Naive B cell (primary cell): ENCODE measurements at regions not wholly inside any gene's neighbourhood (a gene's known extent, or its start where the extent isn't known, plus 50 kb on each side); places are given as distances from the start of the nearest gene placed in this dataset.
A peak's percentile ranks its signal among the peaks of the same experiment; 100 is the strongest.

Experiments used
- ATAC-seq, 2 donors: fragments of 150-1000 bp; cut with Tn5 transposase; 2 replicates each; pipeline ENCODE4 v1.10.0; 2021; ENCODE audit warnings: low read depth in 2 of 2, mild to moderate bottlenecking in 2 of 2, moderate library complexity in 2 of 2
- DNase-seq: peaks from one replicate; pipeline ENCODE4 v3.0.0; 2022
- H3K27ac Mint-ChIP-seq, 6 donors: one replicate each; pipeline ENCODE4 v1.8.0; 2020 to 2022; ENCODE audit warnings: mild to moderate bottlenecking in 6 of 6, mixed read lengths in 6 of 6, moderate library complexity in 5 of 6, inconsistent platforms in 2 of 6
- H3K27me3 Mint-ChIP-seq, 3 donors: one replicate each; pipeline ENCODE4 v1.8.0; 2021 to 2022; ENCODE audit warnings: mixed read lengths in 3 of 3, mild to moderate bottlenecking in 1 of 3
- H3K36me3 Mint-ChIP-seq, 2 donors: one replicate each; pipeline ENCODE4 v1.8.0; 2020 to 2022; ENCODE audit warnings: mixed read lengths in 2 of 2, inconsistent platforms in 1 of 2, mild to moderate bottlenecking in 1 of 2
- H3K4me1 Mint-ChIP-seq, 3 donors: one replicate each; pipeline ENCODE4 v1.8.0; 2020 to 2022; ENCODE audit warnings: mixed read lengths in 3 of 3, inconsistent platforms in 1 of 3, mild to moderate bottlenecking in 1 of 3, moderate library complexity in 1 of 3
- H3K4me3 Mint-ChIP-seq, 8 donors: one replicate each; pipeline ENCODE4 v1.8.0; 2020 to 2022; ENCODE audit warnings: mild to moderate bottlenecking in 8 of 8, mixed read lengths in 8 of 8, moderate library complexity in 8 of 8, inconsistent platforms in 2 of 8
- H3K9me3 Mint-ChIP-seq, 7 donors: one replicate each; pipeline ENCODE4 v1.8.0; 2020 to 2022; ENCODE audit warnings: mixed read lengths in 7 of 7, mild to moderate bottlenecking in 5 of 7, inconsistent platforms in 2 of 7, moderate library complexity in 1 of 7

DNA sequence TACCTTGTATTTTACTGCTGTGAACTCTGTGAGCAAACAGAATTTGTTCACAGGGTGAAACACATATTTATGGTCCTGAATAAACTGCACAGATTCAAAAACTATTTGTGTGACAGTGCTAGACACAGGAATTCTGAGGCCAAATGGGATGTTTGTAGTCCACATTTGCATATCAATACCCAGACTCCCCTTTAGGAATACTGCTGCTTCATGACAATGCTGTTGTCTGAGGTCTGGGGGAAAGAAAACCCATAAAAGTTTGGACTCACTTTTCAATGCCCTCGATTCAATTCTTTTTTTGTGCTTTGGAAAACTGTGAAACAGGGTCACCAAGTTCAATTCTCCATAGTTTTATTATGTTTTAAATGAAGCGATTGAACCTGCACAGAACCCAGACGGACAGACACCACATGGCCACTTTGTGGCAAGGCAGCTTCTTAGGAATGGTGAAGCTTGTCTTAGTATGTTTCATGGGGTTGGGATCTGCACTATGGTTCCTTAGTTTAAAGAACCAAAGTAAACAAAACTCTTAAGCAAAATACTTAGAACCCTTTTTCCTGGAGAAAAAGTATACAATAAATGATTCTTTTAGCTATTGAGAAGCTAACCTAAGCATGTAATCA is 92.3 kb upstream of the MAD2L1 start:
- DNase-seq (no peak), ATAC-seq (no peak)
- Mint-ChIP-seq H3K4me1 (no peaks in the 10 kb centered on the region), H3K4me3 (no peak overlapping the region), H3K27ac (no peak overlapping the region), H3K9me3 (no peaks in the 10 kb centered on the region), H3K36me3 (no peaks in the 10 kb centered on the region), H3K27me3 (peaks cover 0 to 5% (median 0%) of the 10 kb centered on the region in 3 donors)

- ATAC-seq: no peak
- H3K4me3 Mint-ChIP-seq: no peak overlapping the region
- H3K27me3 Mint-ChIP-seq: peaks cover 0 to 5% (median 0%) of the 10 kb centered on the region in 3 donors
- H3K36me3 Mint-ChIP-seq: no peaks in the 10 kb centered on the region
- no peak for DNase-seq
- H3K4me1 Mint-ChIP-seq: no peaks in the 10 kb centered on the region
- H3K9me3 Mint-ChIP-seq: no peaks in the 10 kb centered on the region
- no peak overlapping the region for H3K27ac Mint-ChIP-seq
Measured at GRCh38 chr4:120158046-120158445, 91.4 kb upstream of the MAD2L1 start.

DNA sequence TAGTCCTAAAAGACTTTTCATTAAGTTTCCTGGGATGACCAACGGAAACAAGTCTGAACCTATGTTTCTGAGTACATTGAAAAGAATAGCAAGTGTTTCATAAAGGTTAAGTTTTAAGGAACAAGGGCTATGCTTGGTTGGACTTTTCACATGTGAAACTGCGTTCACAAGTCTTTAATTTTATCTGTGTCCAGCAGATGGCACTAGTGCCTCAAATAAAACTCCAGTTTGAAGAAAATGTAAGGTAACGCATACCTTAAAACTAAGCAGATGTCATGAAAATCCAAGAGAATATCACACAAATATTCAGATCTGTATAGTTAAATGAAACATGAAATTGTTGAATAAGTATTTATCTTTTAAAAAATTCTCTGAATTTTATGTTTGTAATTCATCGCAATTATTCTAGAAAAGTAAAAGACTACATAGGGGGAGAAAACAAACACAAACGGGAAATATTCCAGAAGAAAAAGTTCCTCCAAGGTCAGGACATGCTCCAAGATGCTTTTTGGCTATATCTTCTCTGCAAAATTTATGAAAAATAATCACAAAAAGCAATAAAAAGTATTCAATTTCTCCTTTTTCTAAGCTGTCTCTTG is 89.6 kb upstream of the MAD2L1 start:
- DNase-seq (peak; percentile 27), ATAC-seq (peak; percentile 43 to 53)
- H3K9me3 Mint-ChIP-seq: no peaks in the 10 kb centered on the region
- H3K27ac Mint-ChIP-seq: no peak overlapping the region
- no peaks in the 10 kb centered on the region for H3K4me1 Mint-ChIP-seq
- H3K36me3 Mint-ChIP-seq: no peaks in the 10 kb centered on the region
- no peaks in the 10 kb centered on the region for H3K27me3 Mint-ChIP-seq
- H3K4me3 Mint-ChIP-seq: no peak overlapping the region

GRCh38 chr4:120155287-120155686 is 88.6 kb upstream of the MAD2L1 start:
- no peak overlapping the region for H3K27ac Mint-ChIP-seq
- no peak for ATAC-seq
- no peak overlapping the region for H3K4me3 Mint-ChIP-seq
- no peaks in the 10 kb centered on the region for H3K36me3 Mint-ChIP-seq
- no peaks in the 10 kb centered on the region for H3K4me1 Mint-ChIP-seq
- no peaks in the 10 kb centered on the region for H3K9me3 Mint-ChIP-seq
- no peak for DNase-seq
- H3K27me3 Mint-ChIP-seq: no peaks in the 10 kb centered on the region

DNA sequence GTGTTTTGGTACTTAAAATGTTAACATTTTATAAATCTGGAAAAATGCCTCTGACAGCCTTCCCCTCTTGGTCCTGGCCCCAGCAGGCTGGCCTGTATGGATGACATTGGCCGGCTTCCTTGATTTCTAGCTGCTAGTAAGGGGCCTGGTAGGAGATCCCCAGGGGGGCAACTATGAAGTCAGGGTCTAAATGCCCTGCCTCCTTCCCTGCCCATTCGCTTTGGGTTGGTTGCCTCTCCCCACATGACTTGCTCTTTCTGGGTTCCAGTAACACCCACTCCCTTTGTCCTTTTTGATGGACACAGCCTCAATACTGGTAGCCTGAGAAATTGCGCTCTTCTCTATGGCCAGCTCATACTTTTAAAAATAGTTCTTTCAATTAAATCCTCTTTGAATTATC is 78.0 kb upstream of the MAD2L1 start:
- ATAC-seq (no peak), DNase-seq (no peak)
- no peak overlapping the region for H3K27ac Mint-ChIP-seq
- H3K27me3 Mint-ChIP-seq: peaks cover 0 to under 1% (median 0%) of the 10 kb centered on the region in 3 donors
- H3K9me3 Mint-ChIP-seq: peaks cover 0 to 10% (median 0%) of the 10 kb centered on the region in 7 donors
- no peaks in the 10 kb centered on the region for H3K4me1 Mint-ChIP-seq
- no peak overlapping the region for H3K4me3 Mint-ChIP-seq
- H3K36me3 Mint-ChIP-seq: peaks cover 0 to 4% of the 10 kb centered on the region in 2 donors

GRCh38 chr4:120144041-120144440 is 77.4 kb upstream of the MAD2L1 start:
- H3K27ac Mint-ChIP-seq: no peak overlapping the region
- peaks cover 0 to 4% (median 0%) of the 10 kb centered on the region in 3 donors for H3K27me3 Mint-ChIP-seq
- H3K9me3 Mint-ChIP-seq: peaks cover 0 to 13% (median 0%) of the 10 kb centered on the region in 7 donors
- peaks cover 0 to 4% of the 10 kb centered on the region in 2 donors for H3K36me3 Mint-ChIP-seq
- no peaks in the 10 kb centered on the region for H3K4me1 Mint-ChIP-seq
- ATAC-seq: no peak
- no peak for DNase-seq
- H3K4me3 Mint-ChIP-seq: no peak overlapping the region

DNA sequence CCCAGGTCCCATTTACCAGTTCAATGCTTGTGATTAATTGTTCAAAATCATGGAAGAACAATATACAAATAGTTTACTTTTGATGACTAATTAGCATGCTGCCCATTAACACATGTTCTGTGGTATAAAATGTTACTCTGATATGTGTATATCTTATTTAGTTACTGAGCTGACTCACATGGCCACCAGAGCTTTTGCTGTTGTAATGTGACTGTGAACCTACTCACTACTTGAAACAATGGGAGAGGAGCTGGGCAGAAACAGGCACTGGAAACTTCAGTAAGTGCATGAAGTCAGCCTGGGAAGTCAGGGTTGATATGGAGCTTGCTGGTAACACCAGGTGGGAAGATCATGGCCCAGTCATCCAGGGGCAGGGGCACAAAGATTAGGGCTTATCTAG is 72.7 kb upstream of the MAD2L1 start:
- peaks cover 0 to 8% (median 0%) of the 10 kb centered on the region in 3 donors for H3K27me3 Mint-ChIP-seq
- H3K27ac Mint-ChIP-seq: no peak overlapping the region
- H3K4me1 Mint-ChIP-seq: no peaks in the 10 kb centered on the region
- DNase-seq: no peak
- no peak for ATAC-seq
- peaks cover 0 to 13% (median 0%) of the 10 kb centered on the region in 7 donors for H3K9me3 Mint-ChIP-seq
- peaks cover 0 to 4% of the 10 kb centered on the region in 2 donors for H3K36me3 Mint-ChIP-seq
- H3K4me3 Mint-ChIP-seq: no peak overlapping the region

DNA sequence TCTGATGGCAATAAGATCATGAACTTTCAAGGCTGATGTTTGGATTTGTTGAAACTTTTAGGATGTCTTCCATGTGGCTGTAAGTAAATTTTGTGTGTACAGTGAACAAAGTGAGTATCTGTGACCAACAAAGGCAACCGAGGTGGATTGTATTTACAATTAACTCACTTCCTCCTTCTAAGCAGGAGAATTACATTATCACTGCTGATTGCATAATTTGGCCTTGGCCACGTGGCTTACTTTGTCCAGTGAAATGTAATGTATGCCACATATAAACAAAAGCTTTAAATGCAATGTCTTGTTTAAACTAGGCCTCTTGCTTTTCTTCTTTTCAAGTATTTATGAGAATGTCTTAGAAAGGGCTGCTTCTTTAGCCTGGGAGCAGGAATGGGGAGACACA is 66.3 kb upstream of the MAD2L1 start:
- Mint-ChIP-seq H3K27me3 (peaks cover 4 to 5% (median 4%) of the 10 kb centered on the region in 3 donors), H3K27ac (no peak overlapping the region), H3K4me3 (no peak overlapping the region), H3K4me1 (no peaks in the 10 kb centered on the region), H3K36me3 (no peaks in the 10 kb centered on the region), H3K9me3 (peaks cover 0 to 2% (median 0%) of the 10 kb centered on the region in 7 donors)
- no peak for ATAC-seq
- DNase-seq: no peak

DNA sequence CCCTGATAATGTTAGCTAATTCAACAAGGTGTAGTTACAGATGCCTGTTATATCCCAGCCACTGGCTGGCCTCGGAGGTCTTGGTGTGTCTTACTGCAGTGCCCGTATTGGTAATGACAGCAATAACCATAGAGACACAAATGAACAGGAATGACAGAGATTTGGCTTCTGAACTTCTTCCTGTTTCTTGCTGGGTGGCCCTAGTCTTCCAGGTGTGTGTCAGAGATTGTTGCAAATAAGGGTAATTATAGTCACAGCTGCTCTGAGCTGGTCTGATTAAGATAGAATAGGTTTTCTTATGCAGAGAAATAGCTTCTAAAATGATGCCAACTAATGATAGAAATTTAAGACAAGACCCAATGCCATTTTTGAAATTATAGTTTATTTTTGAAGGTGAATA is 64.1 kb upstream of the MAD2L1 start:
- ATAC-seq: no peak

More for the DNA sequence above, 64.1 kb upstream of the MAD2L1 start:
- no peaks in the 10 kb centered on the region for H3K4me1 Mint-ChIP-seq
- H3K9me3 Mint-ChIP-seq: peaks cover 0 to 4% (median under 1%) of the 10 kb centered on the region in 7 donors
- H3K27me3 Mint-ChIP-seq: peaks cover 0 to 4% (median 4%) of the 10 kb centered on the region in 3 donors
- H3K27ac Mint-ChIP-seq: no peak overlapping the region
- H3K4me3 Mint-ChIP-seq: no peak overlapping the region
- DNase-seq: no peak
- H3K36me3 Mint-ChIP-seq: no peaks in the 10 kb centered on the region
